ENCODE measurements at regions not wholly inside any gene's neighbourhood (a gene's known extent, or its start where the extent isn't known, plus 50 kb on each side); places are given as distances from the start of the nearest gene placed in this dataset.
"Not testable (repeated sequence)": the region's sequence is repeated elsewhere in the genome, so short reads cannot be mapped to it uniquely, and the experiment has no call there.

DNA sequence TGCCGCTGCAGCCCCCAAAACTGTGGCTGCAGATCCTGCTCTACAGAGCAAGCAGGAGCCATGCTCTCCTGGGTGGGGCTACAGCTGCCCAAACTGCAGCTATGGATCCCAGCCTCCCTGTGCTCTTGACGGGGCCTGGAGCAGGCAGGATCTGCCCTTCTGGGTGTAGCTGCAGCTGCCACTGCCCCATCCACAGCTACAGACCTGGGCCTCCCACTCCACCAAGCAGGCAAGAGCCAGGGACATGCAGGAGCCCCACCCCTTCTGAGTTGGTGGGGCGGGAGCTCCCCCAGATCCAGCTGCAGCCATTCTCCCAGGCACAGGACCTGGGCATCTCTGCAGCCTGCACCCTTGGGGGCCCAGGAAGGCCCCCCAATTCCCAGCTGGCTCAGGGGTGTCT, 551.2 kb upstream of the CA10 start:
- no peak for DNase-seq (ENCODE audit: low spot score)

DNA sequence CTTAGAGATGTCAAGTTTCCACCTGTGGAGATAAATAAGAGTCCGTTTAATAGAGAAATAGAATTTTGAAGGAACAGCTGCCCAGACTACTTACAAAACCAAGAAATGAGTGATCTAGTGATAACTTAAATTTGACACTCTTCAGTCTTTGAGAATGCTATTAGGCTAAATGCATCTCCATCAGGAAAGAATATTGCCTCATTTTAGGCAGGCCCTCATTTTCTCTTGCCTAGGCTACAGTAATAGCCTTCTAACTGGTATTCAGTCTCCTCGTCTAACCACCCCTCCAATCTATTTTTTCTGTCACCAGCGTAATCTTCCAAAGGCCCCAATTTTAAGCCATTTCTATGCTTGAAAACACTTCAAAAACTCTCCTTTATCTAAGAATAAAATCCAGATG, 537.8 kb upstream of the CA10 start:
- DNase-seq (ENCODE audit: low spot score): no peak
- intact Hi-C loops (cut with DNase I): no loop called here

More for the DNA sequence above, 551.2 kb upstream of the CA10 start:
- intact Hi-C loops (cut with DNase I): no loop called here

GRCh38 chr17:52686140-52686539, 527.6 kb upstream of the CA10 start:
- DNase-seq (ENCODE audit: low spot score): no peak
- intact Hi-C loops (cut with DNase I): no loop called here

GRCh38 chr17:52681480-52681879, 523.0 kb upstream of the CA10 start:
- DNase-seq (ENCODE audit: low spot score): no peak
- intact Hi-C loops (cut with DNase I): no loop called here

- DNase-seq (ENCODE audit: low spot score): no peak
- intact Hi-C loops (cut with DNase I): no loop called here
Observed at GRCh38 chr17:52678211-52678610, 519.7 kb upstream of the CA10 start.

DNA sequence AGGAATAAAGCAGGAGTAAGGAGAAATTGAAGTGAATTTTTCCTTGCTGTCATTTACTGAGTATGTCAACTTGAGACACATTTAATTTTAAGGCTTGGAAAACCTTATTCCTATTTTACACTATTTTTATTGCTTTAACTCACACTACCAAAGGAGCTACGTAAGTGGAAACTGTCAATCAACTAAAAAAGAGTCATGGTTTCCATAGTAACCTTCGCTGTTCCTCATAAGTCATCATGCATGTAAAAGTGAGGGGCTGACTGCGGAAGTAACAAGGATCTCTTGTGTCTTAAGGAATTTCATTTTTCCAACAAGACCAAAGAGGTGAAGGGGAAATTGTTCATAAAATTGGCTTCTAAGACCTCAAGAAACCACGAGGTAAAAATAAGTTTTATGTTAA, 516.2 kb upstream of the CA10 start:
- DNase-seq (ENCODE audit: low spot score): no peak
- intact Hi-C loops (cut with DNase I): no loop called here

DNA sequence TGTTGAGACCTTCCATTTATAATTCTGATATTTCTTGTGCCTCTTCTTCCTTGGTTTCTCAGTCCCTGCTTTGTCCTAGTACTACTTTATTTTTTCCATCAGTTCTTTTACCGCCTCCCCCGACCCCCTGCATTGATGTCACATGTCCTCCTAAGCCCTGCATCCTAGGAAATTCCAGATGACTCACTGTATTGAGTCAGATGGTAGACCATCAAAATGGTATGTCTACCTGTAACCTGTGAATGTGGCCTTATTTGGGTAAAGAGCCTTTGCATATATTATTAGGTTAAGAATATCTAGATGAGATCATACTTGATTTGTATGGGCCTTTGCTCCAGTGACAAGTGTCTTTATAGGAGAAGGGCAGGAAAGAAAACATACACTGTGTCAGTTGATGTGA, 515.3 kb upstream of the CA10 start:
- no peak for DNase-seq (ENCODE audit: low spot score)

GRCh38 chr17:52666264-52666663, 507.8 kb upstream of the CA10 start:
- intact Hi-C loops (cut with DNase I): no loop called here
- no peak for DNase-seq (ENCODE audit: low spot score)

More for the DNA sequence above, 515.3 kb upstream of the CA10 start:
- intact Hi-C loops (cut with DNase I): no loop called here

GRCh38 chr17:52660692-52661091, 502.2 kb upstream of the CA10 start:
- intact Hi-C loops (cut with DNase I): no loop called here
- DNase-seq (ENCODE audit: low spot score): no peak

DNA sequence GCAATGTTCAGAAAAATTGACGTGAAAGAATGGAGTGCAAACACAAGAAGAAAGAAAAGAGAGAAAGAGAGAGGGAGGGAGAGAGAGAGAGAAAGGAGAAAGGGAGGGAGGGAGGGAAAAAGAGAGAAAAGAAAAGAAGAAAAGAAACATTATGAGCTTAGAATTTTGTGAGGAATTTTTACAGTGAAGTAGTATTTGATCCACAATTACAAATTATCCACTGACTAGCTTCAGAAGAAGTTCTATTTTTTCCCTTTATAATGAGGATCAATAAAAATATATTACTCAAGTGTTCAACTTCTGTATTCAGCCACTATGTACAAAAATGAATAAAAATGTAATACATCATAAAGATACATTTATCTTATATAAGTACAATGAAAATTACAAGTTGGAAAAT, 494.5 kb upstream of the CA10 start:
- intact Hi-C loops (cut with DNase I): no loop called here

DNA sequence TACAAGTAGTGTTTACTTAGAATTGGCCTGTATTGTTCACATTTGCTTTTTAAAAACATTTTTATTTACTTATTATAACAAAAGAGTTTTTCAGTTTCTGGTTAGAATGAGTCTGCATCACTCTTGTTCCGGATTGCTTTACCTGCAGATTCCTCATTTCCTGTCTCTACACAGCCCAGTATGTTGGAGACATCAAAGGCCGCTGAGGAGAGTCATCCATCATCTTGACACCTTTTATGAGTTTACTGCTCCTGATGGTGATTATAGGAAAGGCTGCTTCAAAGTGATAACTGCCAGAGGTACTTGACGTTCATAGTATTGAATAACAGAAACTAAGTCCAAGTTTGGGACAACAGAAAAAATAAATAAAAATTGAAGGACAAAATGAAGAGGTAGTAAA, 490.5 kb upstream of the CA10 start:
- DNase-seq (ENCODE audit: low spot score): no peak
- intact Hi-C loops (cut with DNase I): no loop called here

More for the DNA sequence above, 494.5 kb upstream of the CA10 start:
- DNase-seq (ENCODE audit: low spot score): no peak

GRCh38 chr17:52647411-52647810, 488.9 kb upstream of the CA10 start:
- DNase-seq (ENCODE audit: low spot score): no peak
- intact Hi-C loops (cut with DNase I): no loop called here

- intact Hi-C loops (cut with DNase I): no loop called here
- no peak for DNase-seq (ENCODE audit: low spot score)
Observed at GRCh38 chr17:52636443-52636842, 477.9 kb upstream of the CA10 start.

DNA sequence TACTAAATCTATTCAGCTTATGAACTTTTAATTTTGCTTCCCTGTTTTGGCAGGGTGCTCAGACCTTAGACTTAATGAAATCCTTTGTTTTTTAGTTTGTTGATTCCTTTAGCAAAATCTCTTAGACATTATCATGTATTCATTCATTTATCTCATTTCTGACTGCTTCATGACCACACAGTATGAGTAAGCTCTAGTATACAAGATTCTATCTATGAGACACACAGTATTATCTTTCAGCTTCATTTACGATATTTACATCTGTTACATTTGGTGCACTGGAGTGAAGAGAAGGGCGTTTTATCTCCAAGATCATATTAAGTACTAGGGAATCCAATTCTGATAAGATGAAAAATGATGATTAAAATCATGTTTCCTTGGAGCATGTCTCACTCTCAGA, 448.1 kb upstream of the CA10 start:
- intact Hi-C loops (cut with DNase I): no loop called here
- DNase-seq (ENCODE audit: low spot score): no peak

DNA sequence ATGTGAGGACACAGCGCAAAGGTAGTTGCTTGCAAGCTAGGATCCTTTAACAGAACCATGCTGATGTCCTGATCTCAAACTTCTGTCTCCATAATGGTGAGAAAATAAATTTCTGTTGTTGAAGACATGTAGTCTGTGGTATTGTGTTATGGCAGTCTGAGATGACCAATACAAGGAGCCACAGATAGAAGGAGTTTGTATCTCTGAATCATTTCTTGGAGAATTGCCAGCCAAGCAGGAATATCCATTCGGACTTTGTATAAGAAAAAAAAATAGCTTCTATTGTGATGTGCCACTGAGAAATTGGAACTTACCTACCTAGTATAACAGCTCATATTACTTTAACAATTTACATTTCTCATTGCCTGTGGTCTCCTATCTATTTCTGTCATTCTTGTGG, 447.6 kb upstream of the CA10 start:
- DNase-seq (ENCODE audit: low spot score): no peak
- intact Hi-C loops (cut with DNase I): no loop called here

GRCh38 chr17:52604105-52604504, 445.6 kb upstream of the CA10 start:
- DNase-seq (ENCODE audit: low spot score): no peak
- intact Hi-C loops (cut with DNase I): no loop called here

GRCh38 chr17:52597452-52598215, 439.1 kb upstream of the CA10 start:
- intact Hi-C loops (cut with DNase I): not testable (repeated sequence)

GRCh38 chr17:52594516-52594915, 436.0 kb upstream of the CA10 start:
- DNase-seq (ENCODE audit: low spot score): no peak
- intact Hi-C loops (cut with DNase I): no loop called here

More at GRCh38 chr17:52597452-52598215, 439.1 kb upstream of the CA10 start:
- DNase-seq (ENCODE audit: low spot score): not testable (repeated sequence)

GRCh38 chr17:52546990-52547389, 388.5 kb upstream of the CA10 start:
- intact Hi-C loops (cut with DNase I): no loop called here
- no peak for DNase-seq (ENCODE audit: low spot score)

- no peak for DNase-seq (ENCODE audit: low spot score)
- intact Hi-C loops (cut with DNase I): no loop called here
Observed at GRCh38 chr17:52546493-52546892, 388.0 kb upstream of the CA10 start.

GRCh38 chr17:52537421-52537820, 378.9 kb upstream of the CA10 start:
- intact Hi-C loops (cut with DNase I): no loop called here
- no peak for DNase-seq (ENCODE audit: low spot score)

GRCh38 chr17:52536489-52536888, 378.0 kb upstream of the CA10 start:
- no peak for DNase-seq (ENCODE audit: low spot score)
- intact Hi-C loops (cut with DNase I): no loop called here
